ENCODE measurements at regions not wholly inside any gene's neighbourhood (a gene's known extent, or its start where the extent isn't known, plus 50 kb on each side); places are given as distances from the start of the nearest gene placed in this dataset.

- POLR2A ChIA-PET = no interaction called here
- CTCF ChIA-PET = interaction anchor here (1.3 kb wide), 1 partner anchor 114 kb away, joined by 4 read pairs; the partner anchor contains the start of gene WNT7A
- H3K36me3 ChIP-seq (replicated peaks in 1 of 2; ENCODE audit: control insufficient read depth in 1 of 2, insufficient read depth in 2 of 2, low read length in 1 of 2) = no peaks in the 10 kb centered on the region
- no peak overlapping the region for H3K4me2 ChIP-seq
- no peaks in the 10 kb centered on the region for H3K27me3 ChIP-seq (ENCODE audit: insufficient read depth)
- H2AFZ ChIP-seq (ENCODE audit: low read depth) = no peak overlapping the region
- H3F3A ChIP-seq (replicated peaks; ENCODE audit: insufficient read depth) = no peaks in the 10 kb centered on the region
- no peak for TF ChIP-seq MAX (IDR thresholded peaks at IDR 0.05; ENCODE audit: low read depth)
- TF ChIP-seq YY1 (IDR thresholded peaks at IDR 0.05; ENCODE audit: low read depth) = no peak
- TF ChIP-seq RXRA (IDR thresholded peaks at IDR 0.05; ENCODE audit: borderline replicate concordance, low read depth) = no peak
- TF ChIP-seq EZH2phosphoT487 (IDR thresholded peaks at IDR 0.05; ENCODE audit: borderline replicate concordance, low read depth) = no peak
- no peak for TF ChIP-seq MEF2A (IDR thresholded peaks at IDR 0.05; ENCODE audit: borderline replicate concordance, low read depth)
- no peak for TF ChIP-seq USF2 (IDR thresholded peaks at IDR 0.05; ENCODE audit: borderline replicate concordance, low read depth, low read length)
- no peak for TF ChIP-seq TEAD4 (IDR thresholded peaks at IDR 0.05; ENCODE audit: borderline replicate concordance, insufficient read depth)
- no peak for TF ChIP-seq TCF12 (IDR thresholded peaks at IDR 0.05)
- no peak for TF ChIP-seq IRF3 (IDR thresholded peaks at IDR 0.05; ENCODE audit: low read depth, low read length)
- TF ChIP-seq SMC3 (IDR thresholded peaks at IDR 0.05; ENCODE audit: low read depth, low read length) = no peak
- TF ChIP-seq MXI1 (IDR thresholded peaks at IDR 0.05; ENCODE audit: low read depth, low read length) = no peak
- TF ChIP-seq FOXJ3 (CRISPR knock-in tag; IDR thresholded peaks at IDR 0.05) = no peak
- TF ChIP-seq GABPA (IDR thresholded peaks at IDR 0.05; ENCODE audit: low read depth) = no peak
- no peak for DNase-seq
- no peaks in the 10 kb centered on the region for H3K9me2 ChIP-seq
- H3K27ac ChIP-seq (ENCODE audit: low read depth in 2 of 2, low read length in 1 of 2) = no peak overlapping the region
- 49% methylated on average over 4 of the region's 4 CpGs for WGBS (ENCODE audit: low lambda C conversion rate)
- no peaks in the 10 kb centered on the region for H3K79me2 ChIP-seq (ENCODE audit: insufficient read depth)
- no peaks in the 10 kb centered on the region for H4K20me1 ChIP-seq (ENCODE audit: insufficient read depth)
- peaks cover 0 to 11% of the 10 kb centered on the region in 2 experiments; a peak in 1 of 4 replicates for H3K4me1 ChIP-seq (ENCODE audit: control insufficient read depth in 1 of 2, insufficient read depth in 2 of 2, low read depth in 1 of 2, low read length in 1 of 2)
- H3K4me3 ChIP-seq (ENCODE audit: low read depth in 2 of 2, low read length in 1 of 2) = no peak overlapping the region
- no peak overlapping the region for H3K9ac ChIP-seq
- H3K9me3 ChIP-seq = no peaks in the 10 kb centered on the region
Observed at GRCh38 chr3:13766128-13766527, 113.7 kb downstream of the WNT7A start.

- Histone ChIP-seq H3K27ac (ENCODE audit: low read depth in 2 of 2, low read length in 1 of 2) (no peak overlapping the region), H3K4me1 (ENCODE audit: control insufficient read depth in 1 of 2, insufficient read depth in 2 of 2, low read depth in 1 of 2, low read length in 1 of 2) (peaks cover 0 to 7% of the 10 kb centered on the region in 2 experiments; a peak in 1 of 4 replicates), H3K4me2 (no peak overlapping the region), H3K9me3 (no peaks in the 10 kb centered on the region), H3K36me3 (replicated peaks in 1 of 2; ENCODE audit: control insufficient read depth in 1 of 2, insufficient read depth in 2 of 2, low read length in 1 of 2) (no peaks in the 10 kb centered on the region), H3K9ac (no peak overlapping the region), H2AFZ (ENCODE audit: low read depth) (no peak overlapping the region), H3K4me3 (ENCODE audit: low read depth in 2 of 2, low read length in 1 of 2) (no peak overlapping the region), H3F3A (replicated peaks; ENCODE audit: insufficient read depth) (no peaks in the 10 kb centered on the region), H3K27me3 (ENCODE audit: insufficient read depth) (no peaks in the 10 kb centered on the region), H3K79me2 (ENCODE audit: insufficient read depth) (no peaks in the 10 kb centered on the region), H3K9me2 (no peaks in the 10 kb centered on the region), H4K20me1 (ENCODE audit: insufficient read depth) (no peaks in the 10 kb centered on the region)
- WGBS (ENCODE audit: low lambda C conversion rate) = 13% methylated on average over 9 of the region's 9 CpGs
- ChIA-PET POLR2A (no interaction called here), CTCF (interaction anchor here (0.8 to 1.2 kb wide), 2 partner anchors 98 to 121 kb away, joined by 3 to 5 read pairs; no protein-coding TSS in a partner anchor)
- no peak for DNase-seq
- TF ChIP-seq TAF1 (IDR thresholded peaks at IDR 0.05; ENCODE audit: borderline replicate concordance, low read depth, low read length) = no peak
Observed at GRCh38 chr3:13764161-13764560, 115.7 kb downstream of the WNT7A start.
